GM12891 (cell line): ENCODE measurements at regions not wholly inside any gene's neighbourhood (a gene's known extent, or its start where the extent isn't known, plus 50 kb on each side); places are given as distances from the start of the nearest gene placed in this dataset.

Experiments
- DNase-seq: peaks from one replicate; pipeline ENCODE4 v3.0.0; 2011; ENCODE audit warnings: low spot score; ENCODE audit not compliant: insufficient read length
- FAIRE-seq: peaks from 2 replicates; lab custom pipeline; 2011; peaks lifted over from hg19 to GRCh38; lab: Jason Lieb, UNC
- PAX5 ChIP-seq: IDR thresholded peaks from 2 replicates; pipeline ENCODE4 v1.6.1; 2011; ENCODE audit warnings: low read length, moderate library complexity, mild to moderate bottlenecking; ENCODE audit not compliant: insufficient read depth, severe bottlenecking
- POLR2A ChIP-seq: IDR thresholded peaks from 2 replicates; pipeline ENCODE4 v1.6.1; 2011; ENCODE audit warnings: low read depth, low read length, control low read depth
- POLR2AphosphoS5 ChIP-seq: IDR thresholded peaks from 2 replicates; pipeline ENCODE4 v1.6.1; 2011; ENCODE audit warnings: low read depth, low read length, control low read depth
- POU2F2 ChIP-seq: IDR thresholded peaks from 2 replicates; pipeline ENCODE4 v1.6.1; 2011; ENCODE audit warnings: low read depth, mild to moderate bottlenecking, control low read depth, low read length, moderate library complexity
- SPI1 ChIP-seq: IDR thresholded peaks from 2 replicates; pipeline ENCODE4 v1.6.1; 2011; ENCODE audit warnings: low read depth, low read length, control low read depth
- TAF1 ChIP-seq: IDR thresholded peaks from 2 replicates; pipeline ENCODE4 v1.6.1; 2011; ENCODE audit warnings: low read depth, low read length, control low read depth

DNA sequence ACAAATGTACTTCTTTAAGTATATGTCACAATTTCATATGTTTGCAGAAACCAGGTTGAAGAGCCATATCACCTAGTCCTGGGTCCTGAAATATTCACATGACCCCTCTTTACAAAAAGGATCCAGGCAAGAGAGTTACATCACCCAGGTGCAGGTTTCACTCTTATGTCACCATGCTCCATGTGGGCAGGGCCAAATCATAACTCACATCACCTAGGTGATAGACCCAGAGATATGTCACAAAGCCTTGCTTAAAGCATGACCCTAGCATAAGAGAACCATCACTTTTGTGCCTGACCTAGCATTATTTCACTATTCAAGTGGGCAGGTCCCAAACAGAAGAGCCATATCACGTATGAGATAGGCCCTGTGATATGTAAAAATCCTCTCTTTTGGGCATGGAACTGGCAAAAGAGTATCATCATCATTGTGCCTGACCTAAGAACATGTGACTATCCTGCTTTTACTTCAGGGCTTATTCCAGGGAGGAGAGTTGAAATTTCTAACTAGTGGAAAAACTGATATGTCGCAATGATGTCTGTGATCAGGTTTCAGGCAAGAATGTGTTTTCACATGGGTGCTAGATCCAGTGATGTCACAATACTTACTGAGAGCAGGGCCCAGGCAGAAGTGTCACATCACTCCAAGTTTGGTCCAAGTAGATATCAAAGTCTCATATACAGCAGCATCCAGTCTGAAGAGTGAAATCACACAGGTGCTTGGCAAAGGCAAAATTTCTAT, 909.9 kb upstream of the AMELY start:
- no peak for DNase-seq
- FAIRE-seq: no peak
- TF ChIP-seq PAX5: no peak
- no peak for TF ChIP-seq SPI1
- no peak for TF ChIP-seq POU2F2
- no peak for TF ChIP-seq TAF1

DNA sequence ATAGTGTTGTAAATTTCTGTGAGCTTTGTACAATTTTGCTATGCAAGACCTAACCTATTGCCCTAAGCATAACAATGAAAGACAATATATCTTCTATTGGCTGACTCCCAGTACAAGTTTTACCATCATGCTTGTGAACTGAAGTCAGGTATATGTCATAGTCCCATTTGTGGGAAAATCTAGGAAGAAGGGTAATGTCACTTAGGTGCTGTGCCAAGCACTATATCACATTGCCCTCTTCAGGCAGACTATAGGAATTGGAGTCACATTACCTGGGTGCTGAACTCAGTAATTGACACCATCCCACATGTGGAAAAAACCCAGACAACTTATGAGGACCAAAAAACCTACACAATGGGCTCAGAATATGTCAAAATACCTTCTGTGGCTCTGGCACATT, 907.4 kb upstream of the AMELY start:
- TF ChIP-seq PAX5 (no peak), POU2F2 (no peak), POLR2AphosphoS5 (no peak), TAF1 (no peak), SPI1 (no peak), POLR2A (no peak)
- DNase-seq (no peak), FAIRE-seq (no peak)

DNA sequence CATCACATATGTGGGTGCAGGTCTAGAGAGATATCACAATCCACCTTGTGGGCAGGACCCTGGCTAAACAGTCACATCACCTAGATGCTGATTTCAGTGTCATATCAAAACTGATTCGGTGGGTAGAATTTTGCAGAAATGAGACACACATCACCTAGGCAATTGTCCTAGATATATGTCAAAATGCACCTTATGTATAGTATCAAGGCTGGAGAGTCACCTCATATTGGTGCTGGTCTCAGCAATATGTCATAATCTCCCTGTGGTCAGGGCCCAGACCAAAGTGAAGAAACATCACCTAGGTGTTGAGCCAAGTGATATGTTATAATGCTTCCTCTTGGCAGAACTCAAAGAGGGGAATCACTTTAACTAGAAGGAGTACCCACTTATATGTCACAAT, 905.0 kb upstream of the AMELY start:
- no peak for FAIRE-seq
- no peak for DNase-seq
- TF ChIP-seq SPI1 (no peak), POU2F2 (no peak), TAF1 (no peak), POLR2AphosphoS5 (no peak), PAX5 (no peak), POLR2A (no peak)

DNA sequence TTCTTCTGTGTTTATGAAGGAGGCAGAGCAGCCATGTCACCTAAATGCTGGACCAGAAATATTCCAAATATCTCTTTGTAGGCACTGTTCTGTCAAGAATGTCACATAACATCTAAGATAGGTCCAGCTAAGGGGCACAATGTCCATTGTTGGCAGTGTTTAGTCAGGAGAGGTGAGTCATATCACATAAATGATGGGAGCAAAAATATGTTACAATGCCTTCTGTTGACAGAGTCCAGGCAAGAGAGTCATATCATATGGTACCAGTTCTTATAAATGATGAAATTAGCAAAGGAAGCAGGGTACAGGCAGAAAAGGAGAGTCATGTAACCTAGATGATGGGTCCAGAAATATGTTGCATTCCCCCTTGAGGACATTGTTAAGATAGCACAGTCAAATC, 904.4 kb upstream of the AMELY start:
- DNase-seq (no peak), FAIRE-seq (no peak)
- TF ChIP-seq POLR2A (no peak), POU2F2 (no peak), POLR2AphosphoS5 (no peak), TAF1 (no peak), SPI1 (no peak), PAX5 (no peak)

DNA sequence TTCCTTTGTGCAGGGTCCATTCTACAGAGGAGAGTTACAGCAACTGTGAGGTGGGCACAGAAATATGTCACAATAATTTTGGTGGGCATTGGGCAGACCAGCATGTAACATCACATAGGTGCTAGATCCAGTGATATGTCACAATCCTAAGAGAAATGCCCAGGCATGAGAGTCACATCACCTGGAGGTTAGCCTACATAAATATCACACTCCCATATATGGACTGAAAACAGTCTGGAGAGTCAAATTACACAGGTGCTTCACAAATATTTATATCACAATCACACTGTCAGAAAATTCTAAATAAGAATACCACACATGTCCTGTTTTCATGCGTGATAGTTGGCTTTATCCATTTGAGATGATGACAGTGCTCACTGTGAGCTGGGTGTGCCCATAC, 903.7 kb upstream of the AMELY start:
- FAIRE-seq: no peak
- TF ChIP-seq POLR2AphosphoS5 (no peak), POU2F2 (no peak), PAX5 (no peak), SPI1 (no peak), TAF1 (no peak), POLR2A (no peak)
- no peak for DNase-seq

DNA sequence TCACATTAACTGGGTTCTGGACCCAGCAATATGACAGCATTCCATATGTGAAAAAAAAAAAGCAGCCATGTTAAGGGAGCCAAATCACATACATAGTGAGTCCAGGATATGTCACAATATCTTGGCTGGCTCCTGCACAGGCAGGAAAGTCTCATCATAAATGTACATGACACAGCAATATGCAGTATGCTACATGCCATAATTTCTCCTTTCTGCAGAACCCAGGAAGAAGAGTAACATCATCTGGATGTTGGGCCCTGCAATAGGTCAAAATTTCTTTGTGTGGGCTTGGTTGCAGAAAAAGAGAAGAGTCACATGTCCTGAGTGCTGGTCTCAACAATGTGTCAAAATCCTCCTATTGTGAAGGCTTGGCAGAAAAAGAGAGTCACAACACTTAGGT, 902.8 kb upstream of the AMELY start:
- FAIRE-seq: no peak
- no peak for DNase-seq
- TF ChIP-seq POU2F2 (no peak), POLR2AphosphoS5 (no peak), POLR2A (no peak), PAX5 (no peak), SPI1 (no peak), TAF1 (no peak)

DNA sequence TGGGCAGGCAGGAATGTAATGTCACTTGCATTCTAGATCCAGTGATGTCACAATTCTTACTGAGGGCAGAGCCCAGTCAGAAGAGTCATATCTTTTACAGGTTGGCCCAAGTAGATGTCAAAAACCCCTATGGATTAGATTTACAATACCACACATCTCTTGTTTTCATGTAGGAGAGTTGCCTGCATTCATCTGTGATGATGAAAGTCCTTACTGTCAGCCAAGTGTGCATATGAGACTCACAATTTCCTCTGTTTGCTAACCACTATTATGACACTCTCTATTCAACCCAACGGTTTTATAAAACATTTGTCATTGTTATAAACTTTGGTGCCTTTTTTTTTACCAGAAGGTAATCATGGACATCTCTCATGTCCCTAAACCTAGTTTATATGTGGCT, 898.8 kb upstream of the AMELY start:
- DNase-seq (no peak), FAIRE-seq (no peak)
- no peak for TF ChIP-seq POLR2AphosphoS5
- TF ChIP-seq TAF1: no peak
- no peak for TF ChIP-seq SPI1
- TF ChIP-seq PAX5: no peak
- no peak for TF ChIP-seq POU2F2
- TF ChIP-seq POLR2A: no peak

DNA sequence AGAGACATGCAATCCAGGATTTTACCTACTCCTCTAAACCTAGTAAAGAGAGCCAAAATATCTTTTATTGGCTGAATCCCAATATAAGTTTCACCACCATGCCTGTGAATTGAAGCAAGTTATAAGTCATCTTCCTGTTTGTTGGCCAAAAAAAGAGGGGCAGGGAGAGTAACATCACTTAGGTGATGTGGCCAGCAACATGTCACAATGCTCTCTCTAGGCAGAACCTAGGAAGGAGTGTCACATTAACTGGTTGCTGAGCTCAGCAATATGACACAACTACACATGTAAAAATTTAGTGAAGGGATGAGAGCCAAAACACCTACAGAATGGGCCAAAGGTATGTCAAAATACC, 895.9 kb upstream of the AMELY start:
- FAIRE-seq (no peak), DNase-seq (no peak)
- TF ChIP-seq POU2F2: no peak
- no peak for TF ChIP-seq TAF1
- no peak for TF ChIP-seq POLR2A
- TF ChIP-seq PAX5: no peak
- no peak for TF ChIP-seq SPI1
- no peak for TF ChIP-seq POLR2AphosphoS5

DNA sequence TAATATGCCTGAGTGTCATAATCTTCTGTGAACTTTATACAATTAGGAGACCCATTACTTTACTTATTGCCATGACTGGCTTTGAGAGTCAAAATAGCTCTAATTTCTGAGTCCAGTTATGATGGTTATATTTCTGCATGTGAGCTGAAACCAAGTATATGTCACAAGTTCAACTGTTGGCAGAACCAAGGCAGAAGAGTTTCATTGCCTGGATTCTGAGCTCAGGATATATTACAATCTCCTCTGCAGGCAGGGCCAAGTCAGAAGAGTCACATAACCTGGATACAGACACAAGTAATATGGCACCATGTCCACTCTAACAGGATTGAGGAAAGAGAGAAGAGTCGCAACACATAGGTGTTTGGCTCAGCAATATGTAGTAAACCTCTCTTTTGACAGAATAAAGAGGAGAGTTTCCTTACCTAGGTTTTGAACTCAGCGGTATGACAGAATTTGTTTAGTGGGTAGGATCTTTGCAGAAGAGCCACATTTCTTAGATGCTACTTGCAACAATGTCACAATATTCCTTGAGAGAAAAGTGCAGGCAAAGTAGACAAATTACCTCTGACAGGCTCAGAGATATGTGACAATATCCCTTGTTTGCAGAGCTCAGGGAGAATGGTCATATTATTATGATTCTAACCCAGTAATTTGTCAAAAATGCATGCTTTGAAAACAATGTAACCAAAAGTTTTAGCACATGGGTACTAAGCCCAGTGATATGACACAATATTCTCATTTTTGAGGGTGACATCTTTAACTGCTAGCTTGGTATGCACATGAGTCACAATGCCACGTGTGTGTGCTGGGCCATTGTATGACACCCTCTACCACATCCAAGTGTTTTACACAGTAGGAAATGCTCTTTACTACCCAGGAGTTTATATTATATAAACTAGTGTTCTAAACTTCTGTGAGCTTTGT, 895.3 kb upstream of the AMELY start:
- DNase-seq (no peak), FAIRE-seq (no peak)
- TF ChIP-seq SPI1 (no peak), POLR2A (no peak), POU2F2 (no peak), TAF1 (no peak), PAX5 (no peak), POLR2AphosphoS5 (no peak)
